ENCODE measurements at regions not wholly inside any gene's neighbourhood (a gene's known extent, or its start where the extent isn't known, plus 50 kb on each side); places are given as distances from the start of the nearest gene placed in this dataset.

- TF ChIP-seq, protein P1, sequence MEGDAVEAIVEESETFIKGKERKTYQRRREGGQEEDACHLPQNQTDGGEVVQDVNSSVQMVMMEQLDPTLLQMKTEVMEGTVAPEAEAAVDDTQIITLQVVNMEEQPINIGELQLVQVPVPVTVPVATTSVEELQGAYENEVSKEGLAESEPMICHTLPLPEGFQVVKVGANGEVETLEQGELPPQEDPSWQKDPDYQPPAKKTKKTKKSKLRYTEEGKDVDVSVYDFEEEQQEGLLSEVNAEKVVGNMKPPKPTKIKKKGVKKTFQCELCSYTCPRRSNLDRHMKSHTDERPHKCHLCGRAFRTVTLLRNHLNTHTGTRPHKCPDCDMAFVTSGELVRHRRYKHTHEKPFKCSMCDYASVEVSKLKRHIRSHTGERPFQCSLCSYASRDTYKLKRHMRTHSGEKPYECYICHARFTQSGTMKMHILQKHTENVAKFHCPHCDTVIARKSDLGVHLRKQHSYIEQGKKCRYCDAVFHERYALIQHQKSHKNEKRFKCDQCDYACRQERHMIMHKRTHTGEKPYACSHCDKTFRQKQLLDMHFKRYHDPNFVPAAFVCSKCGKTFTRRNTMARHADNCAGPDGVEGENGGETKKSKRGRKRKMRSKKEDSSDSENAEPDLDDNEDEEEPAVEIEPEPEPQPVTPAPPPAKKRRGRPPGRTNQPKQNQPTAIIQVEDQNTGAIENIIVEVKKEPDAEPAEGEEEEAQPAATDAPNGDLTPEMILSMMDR (IDR thresholded peaks at IDR 0.05) = no peak
- TF ChIP-seq POLR2A (IDR thresholded peaks at IDR 0.05) = no peak
These were observed 56.4 kb upstream of the TNFAIP3 start for GRCh38 chr6:137810554-137811120.

Measured in lower leg skin (tissue), 3 donors.